ENCODE measurements at regions not wholly inside any gene's neighbourhood (a gene's known extent, or its start where the extent isn't known, plus 50 kb on each side); places are given as distances from the start of the nearest gene placed in this dataset.

DNA sequence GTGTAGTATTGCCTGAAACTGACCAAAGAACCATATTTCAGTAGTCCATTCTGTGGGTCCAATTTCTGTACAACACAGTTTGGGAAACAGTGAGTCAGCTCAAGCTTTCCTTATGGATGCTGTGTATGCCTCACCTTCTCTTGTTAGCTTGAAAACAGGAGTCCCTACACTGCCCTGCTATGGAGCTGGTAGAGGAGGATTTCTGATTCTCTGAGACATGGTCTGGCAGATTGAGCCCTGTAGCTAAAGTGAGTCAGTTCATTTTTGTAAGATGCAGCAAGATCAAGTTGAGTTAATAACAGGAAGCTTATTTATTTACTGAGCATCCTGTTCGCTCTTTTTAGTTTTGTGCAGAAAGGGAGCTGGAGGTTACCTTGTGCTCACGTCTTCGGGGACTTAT lies 424.1 kb upstream of the RBMS3 start:
- ATAC-seq (no peak), DNase-seq (no peak)
- Histone ChIP-seq H3K27me3 (no peaks in the 10 kb centered on the region), H3K9me3 (no peaks in the 10 kb centered on the region), H3K27ac (no peak overlapping the region), H3K4me3 (no peak overlapping the region), H3K4me1 (peaks cover 18 to 20% of the 10 kb centered on the region in 2 donors), H3K36me3 (no peaks in the 10 kb centered on the region)
- in situ Hi-C loops (cut with MboI; ENCODE audit: low sequenced_read_pairs in 4 of 4) (no loop called here), intact Hi-C loops (cut with DNase I; ENCODE audit: low total_unique reads) (no loop called here)
- TF ChIP-seq CTCF (IDR thresholded peaks at IDR 0.05 in 4 of 5, conservative IDR thresholded peaks at IDR 0.05 in 1 of 5) (no peak), POLR2A (IDR thresholded peaks at IDR 0.05) (no peak)

- no peaks in the 10 kb centered on the region for H3K27me3 ChIP-seq
- peaks cover 28% of the 10 kb centered on the region in 2 donors for H3K4me1 ChIP-seq
- no peaks in the 10 kb centered on the region for H3K36me3 ChIP-seq
- DNase-seq (no peak), ATAC-seq (no peak)
- in situ Hi-C loops (cut with MboI; ENCODE audit: low sequenced_read_pairs in 4 of 4): no loop called here
- TF ChIP-seq POLR2A (IDR thresholded peaks at IDR 0.05) (no peak), CTCF (IDR thresholded peaks at IDR 0.05 in 4 of 5, conservative IDR thresholded peaks at IDR 0.05 in 1 of 5) (no peak)
- intact Hi-C loops (cut with DNase I; ENCODE audit: low total_unique reads): no loop called here
- H3K9me3 ChIP-seq: no peaks in the 10 kb centered on the region
- no peak overlapping the region for H3K27ac ChIP-seq
- H3K4me3 ChIP-seq: no peak overlapping the region
These were observed 421.0 kb upstream of the RBMS3 start for GRCh38 chr3:28859897-28860296.

DNA sequence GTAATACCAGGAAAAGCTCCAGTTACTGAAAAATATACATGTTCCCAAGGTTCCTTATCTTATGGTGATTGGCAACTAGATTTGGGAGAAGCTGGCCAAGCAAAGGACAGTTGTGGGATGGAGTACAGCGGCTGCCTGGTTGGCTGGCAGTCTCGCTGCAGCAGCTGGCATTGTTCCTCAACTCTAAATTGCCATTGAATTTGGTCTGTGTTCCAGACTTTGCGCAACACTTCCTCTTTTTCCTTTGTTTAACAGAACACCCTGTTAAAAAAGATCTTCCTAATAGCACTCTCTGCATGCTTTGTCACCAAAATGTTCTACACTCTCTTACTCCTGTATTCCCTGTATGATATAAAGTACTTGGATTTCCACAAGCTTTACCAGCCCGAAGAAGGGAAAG lies 420.6 kb upstream of the RBMS3 start:
- no peaks in the 10 kb centered on the region for H3K27me3 ChIP-seq
- no peaks in the 10 kb centered on the region for H3K36me3 ChIP-seq
- DNase-seq: peak; percentile 23 to 31
- peaks cover 28% of the 10 kb centered on the region in 2 donors for H3K4me1 ChIP-seq
- no peaks in the 10 kb centered on the region for H3K9me3 ChIP-seq
- peak; percentile 34 to 61 for ATAC-seq
- TF ChIP-seq POLR2A (IDR thresholded peaks at IDR 0.05): no peak
- TF ChIP-seq CTCF (IDR thresholded peaks at IDR 0.05 in 4 of 5, conservative IDR thresholded peaks at IDR 0.05 in 1 of 5): no peak
- peak overlapping the region in 2 of 4 donors; percentile 21 to 55 for H3K27ac ChIP-seq
- in situ Hi-C loops (cut with MboI; ENCODE audit: low sequenced_read_pairs in 4 of 4) (no loop called here), intact Hi-C loops (cut with DNase I; ENCODE audit: low total_unique reads) (no loop called here)
- peak overlapping the region in 1 of 4 donors; percentile 8 for H3K4me3 ChIP-seq

GRCh38 chr3:28863186-28863585 lies 417.7 kb upstream of the RBMS3 start:
- Histone ChIP-seq H3K36me3 (no peaks in the 10 kb centered on the region), H3K4me3 (peak overlapping the region in 3 of 4 donors; percentile 3 to 30 (median 20)), H3K27ac (peak overlapping the region in 2 of 4 donors; percentile 18 to 26), H3K27me3 (no peaks in the 10 kb centered on the region), H3K9me3 (no peaks in the 10 kb centered on the region), H3K4me1 (peaks cover 33 to 34% of the 10 kb centered on the region in 2 donors)
- in situ Hi-C loops (cut with MboI; ENCODE audit: low sequenced_read_pairs in 4 of 4) (no loop called here), intact Hi-C loops (cut with DNase I; ENCODE audit: low total_unique reads) (no loop called here)
- ATAC-seq (no peak), DNase-seq (no peak)
- TF ChIP-seq CTCF (IDR thresholded peaks at IDR 0.05 in 4 of 5, conservative IDR thresholded peaks at IDR 0.05 in 1 of 5) (no peak), POLR2A (IDR thresholded peaks at IDR 0.05) (no peak)

- Histone ChIP-seq H3K4me3 (no peak overlapping the region), H3K27ac (peak overlapping the region in 2 of 4 donors; percentile 27 to 45), H3K36me3 (no peaks in the 10 kb centered on the region), H3K9me3 (no peaks in the 10 kb centered on the region), H3K27me3 (no peaks in the 10 kb centered on the region), H3K4me1 (peaks cover 12 to 15% of the 10 kb centered on the region in 2 donors)
- in situ Hi-C loops (cut with MboI; ENCODE audit: low sequenced_read_pairs in 4 of 4): no loop called here
- no peak for TF ChIP-seq POLR2A (IDR thresholded peaks at IDR 0.05)
- TF ChIP-seq CTCF (IDR thresholded peaks at IDR 0.05 in 4 of 5, conservative IDR thresholded peaks at IDR 0.05 in 1 of 5): no peak
- intact Hi-C loops (cut with DNase I; ENCODE audit: low total_unique reads): no loop called here
- peak; percentile 50 to 76 for ATAC-seq
- DNase-seq: no peak
These were observed 413.0 kb upstream of the RBMS3 start for GRCh38 chr3:28867836-28868235.

All from gastrocnemius medialis (tissue), 4 donors.